Body of pancreas (tissue), 4 donors: ENCODE measurements at regions not wholly inside any gene's neighbourhood (a gene's known extent, or its start where the extent isn't known, plus 50 kb on each side); places are given as distances from the start of the nearest gene placed in this dataset.

Experiments used
- POLR2A ChIP-seq, 3 donors: fragments of 450-650 bp; IDR thresholded peaks; one replicate each; pipeline ENCODE4 v1.6.1; 2016; ENCODE audit warnings: antibody characterized with exemption in 3 of 3, mild to moderate bottlenecking in 2 of 3
- TF ChIP-seq, protein P1 (sequence below), 7 experiments: fragments of 450-650 bp in 4 of 7; fragments of 200-600 bp in 3 of 7; sonication (generic) in 3 of 7; IDR thresholded peaks; one replicate each; pipeline ENCODE4 v1.5.1; 2016 to 2019; ENCODE audit warnings: antibody characterized with exemption in 7 of 7

DNA sequence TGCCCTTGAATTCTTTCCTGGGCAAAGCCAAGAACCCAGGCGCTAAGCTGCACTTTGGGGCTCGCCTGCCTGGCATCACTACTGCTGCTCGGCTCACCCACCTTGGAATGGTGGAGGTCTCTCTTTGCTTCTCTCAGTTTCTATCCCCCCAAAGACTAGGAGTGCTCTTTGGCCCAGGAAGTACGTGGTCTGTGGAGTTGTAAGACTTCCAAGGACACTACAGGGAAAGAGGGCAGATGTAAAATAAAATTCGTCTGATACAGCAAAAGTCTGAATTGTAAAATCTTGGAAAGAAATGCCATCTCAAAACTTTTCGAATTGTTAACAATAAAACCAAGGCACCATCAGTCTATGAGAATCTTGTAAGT, 52.5 kb upstream of the MAP1LC3B2 start:
- TF ChIP-seq, protein P1, sequence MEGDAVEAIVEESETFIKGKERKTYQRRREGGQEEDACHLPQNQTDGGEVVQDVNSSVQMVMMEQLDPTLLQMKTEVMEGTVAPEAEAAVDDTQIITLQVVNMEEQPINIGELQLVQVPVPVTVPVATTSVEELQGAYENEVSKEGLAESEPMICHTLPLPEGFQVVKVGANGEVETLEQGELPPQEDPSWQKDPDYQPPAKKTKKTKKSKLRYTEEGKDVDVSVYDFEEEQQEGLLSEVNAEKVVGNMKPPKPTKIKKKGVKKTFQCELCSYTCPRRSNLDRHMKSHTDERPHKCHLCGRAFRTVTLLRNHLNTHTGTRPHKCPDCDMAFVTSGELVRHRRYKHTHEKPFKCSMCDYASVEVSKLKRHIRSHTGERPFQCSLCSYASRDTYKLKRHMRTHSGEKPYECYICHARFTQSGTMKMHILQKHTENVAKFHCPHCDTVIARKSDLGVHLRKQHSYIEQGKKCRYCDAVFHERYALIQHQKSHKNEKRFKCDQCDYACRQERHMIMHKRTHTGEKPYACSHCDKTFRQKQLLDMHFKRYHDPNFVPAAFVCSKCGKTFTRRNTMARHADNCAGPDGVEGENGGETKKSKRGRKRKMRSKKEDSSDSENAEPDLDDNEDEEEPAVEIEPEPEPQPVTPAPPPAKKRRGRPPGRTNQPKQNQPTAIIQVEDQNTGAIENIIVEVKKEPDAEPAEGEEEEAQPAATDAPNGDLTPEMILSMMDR (IDR thresholded peaks at IDR 0.05): no peak
- peak in 1 of 3 donors; percentile 5 for TF ChIP-seq POLR2A (IDR thresholded peaks at IDR 0.05)
